ENCODE measurements at regions not wholly inside any gene's neighbourhood (a gene's known extent, or its start where the extent isn't known, plus 50 kb on each side); places are given as distances from the start of the nearest gene placed in this dataset.

DNA sequence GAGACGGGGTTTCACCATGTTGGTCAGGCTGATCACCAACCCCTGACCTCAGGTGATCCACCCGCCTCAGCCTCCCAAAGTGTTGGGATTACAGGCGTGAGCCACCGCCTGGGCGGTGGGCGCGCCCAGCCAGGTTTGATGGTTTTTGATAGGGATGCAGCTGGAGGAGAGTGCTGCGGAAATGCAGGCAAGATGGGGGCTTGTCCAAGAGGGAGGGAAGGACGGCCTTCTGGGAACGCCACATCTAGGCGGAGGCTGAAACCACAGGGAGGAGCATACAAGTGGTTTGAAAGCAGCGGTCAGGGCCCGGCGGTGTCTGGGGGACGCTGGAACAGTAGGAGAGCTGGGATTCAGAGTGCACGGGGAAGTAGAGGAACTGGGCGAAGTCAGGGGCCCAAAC is 134.6 kb downstream of the VRK1 start:
- H3K27me3 ChIP-seq (ENCODE audit: insufficient read depth, low read length) = no peaks in the 10 kb centered on the region
- H3K36me3 ChIP-seq (ENCODE audit: insufficient read depth, low read length) = no peaks in the 10 kb centered on the region
- no peaks in the 10 kb centered on the region for H3K4me1 ChIP-seq (ENCODE audit: insufficient read depth, low read length)
- H2AFZ ChIP-seq (ENCODE audit: low read depth, low read length) = no peak overlapping the region
- H3K4me3 ChIP-seq (ENCODE audit: low read length) = no peak overlapping the region
- no peaks in the 10 kb centered on the region for H3K9me3 ChIP-seq (ENCODE audit: low read length)

DNA sequence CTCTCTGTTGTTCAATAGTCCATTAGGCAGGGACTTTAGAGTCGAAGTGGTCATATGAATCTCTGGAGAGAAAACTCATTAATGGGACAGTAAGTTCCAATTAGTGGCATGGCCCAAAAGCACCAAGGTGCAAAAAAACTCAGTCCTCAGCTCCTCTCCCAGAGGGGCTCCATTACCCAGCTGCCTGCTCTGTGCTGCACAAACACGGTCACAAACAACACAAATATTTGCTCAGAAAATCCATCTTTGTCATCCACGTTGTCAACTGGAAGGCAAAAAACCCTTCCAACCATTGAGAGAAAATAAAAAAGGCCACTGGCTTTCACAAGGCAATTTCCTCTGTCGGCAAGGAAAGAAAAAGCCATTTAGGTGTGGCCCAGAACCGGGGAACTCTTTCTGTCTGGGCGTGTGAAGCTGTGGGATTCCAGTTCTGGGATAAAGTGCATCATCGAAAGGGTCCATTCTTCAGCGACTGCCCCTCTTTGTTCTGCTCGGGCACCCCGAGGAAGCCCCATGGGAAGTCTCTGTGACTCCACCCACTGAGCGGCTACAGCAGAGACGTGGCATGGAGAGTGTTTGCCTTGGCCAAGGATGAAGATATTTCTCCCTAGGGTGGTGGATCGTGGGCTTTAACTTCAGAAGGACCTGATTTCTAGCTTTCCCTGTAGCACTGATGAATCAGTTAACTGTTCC is 137.6 kb downstream of the VRK1 start:
- H2AFZ ChIP-seq (ENCODE audit: low read depth, low read length) = no peak overlapping the region
- no peak overlapping the region for H3K4me3 ChIP-seq (ENCODE audit: low read length)
- H3K36me3 ChIP-seq (ENCODE audit: insufficient read depth, low read length) = no peaks in the 10 kb centered on the region
- no peaks in the 10 kb centered on the region for H3K9me3 ChIP-seq (ENCODE audit: low read length)
- no peaks in the 10 kb centered on the region for H3K27me3 ChIP-seq (ENCODE audit: insufficient read depth, low read length)
- no peaks in the 10 kb centered on the region for H3K4me1 ChIP-seq (ENCODE audit: insufficient read depth, low read length)

DNA sequence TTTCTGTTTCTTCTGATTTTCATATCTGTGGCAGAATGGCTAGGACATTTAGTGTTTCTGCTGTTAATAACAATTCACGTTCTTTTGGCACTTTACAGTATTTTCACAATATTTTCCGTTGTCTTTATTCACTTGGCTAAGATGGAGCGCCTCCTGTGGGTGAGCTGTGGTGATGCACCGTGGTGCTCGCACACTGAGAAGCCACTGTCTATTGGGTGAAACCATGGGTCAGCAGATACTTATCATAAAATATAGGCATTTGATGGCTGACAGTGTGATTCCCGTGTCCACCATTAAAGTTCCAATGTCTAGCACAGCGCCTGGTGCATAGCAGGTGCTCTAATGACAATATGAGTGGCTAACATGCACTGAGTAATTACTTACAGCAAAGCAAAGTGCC is 141.8 kb downstream of the VRK1 start:
- Histone ChIP-seq H2AFZ (ENCODE audit: low read depth, low read length) (no peak overlapping the region), H3K27me3 (ENCODE audit: insufficient read depth, low read length) (no peaks in the 10 kb centered on the region), H3K4me3 (ENCODE audit: low read length) (no peak overlapping the region), H3K36me3 (ENCODE audit: insufficient read depth, low read length) (no peaks in the 10 kb centered on the region), H3K4me1 (ENCODE audit: insufficient read depth, low read length) (no peaks in the 10 kb centered on the region), H3K9me3 (ENCODE audit: low read length) (no peaks in the 10 kb centered on the region)

DNA sequence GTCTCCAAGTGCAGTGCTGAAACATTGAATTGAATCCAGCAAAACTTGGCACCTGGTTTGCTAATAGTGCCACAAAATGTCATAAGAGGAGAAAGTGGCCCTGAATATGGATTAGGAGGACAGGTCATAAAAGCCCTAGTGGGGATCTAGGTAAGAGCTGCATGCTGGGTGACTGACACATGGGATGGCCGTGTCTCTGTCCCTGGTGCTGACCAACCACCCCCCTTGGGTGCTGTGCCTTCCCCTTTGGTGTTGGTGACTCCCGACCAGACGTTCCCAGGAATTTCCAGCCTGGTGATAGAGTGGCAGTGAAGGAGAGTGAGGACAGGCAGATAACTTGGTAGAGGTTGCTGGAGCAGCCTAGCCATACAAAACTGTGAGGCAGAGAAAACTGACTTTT is 142.8 kb downstream of the VRK1 start:
- H3K4me1 ChIP-seq (ENCODE audit: insufficient read depth, low read length) = no peaks in the 10 kb centered on the region
- no peak overlapping the region for H2AFZ ChIP-seq (ENCODE audit: low read depth, low read length)
- H3K36me3 ChIP-seq (ENCODE audit: insufficient read depth, low read length) = no peaks in the 10 kb centered on the region
- no peak overlapping the region for H3K4me3 ChIP-seq (ENCODE audit: low read length)
- no peaks in the 10 kb centered on the region for H3K9me3 ChIP-seq (ENCODE audit: low read length)
- H3K27me3 ChIP-seq (ENCODE audit: insufficient read depth, low read length) = no peaks in the 10 kb centered on the region

DNA sequence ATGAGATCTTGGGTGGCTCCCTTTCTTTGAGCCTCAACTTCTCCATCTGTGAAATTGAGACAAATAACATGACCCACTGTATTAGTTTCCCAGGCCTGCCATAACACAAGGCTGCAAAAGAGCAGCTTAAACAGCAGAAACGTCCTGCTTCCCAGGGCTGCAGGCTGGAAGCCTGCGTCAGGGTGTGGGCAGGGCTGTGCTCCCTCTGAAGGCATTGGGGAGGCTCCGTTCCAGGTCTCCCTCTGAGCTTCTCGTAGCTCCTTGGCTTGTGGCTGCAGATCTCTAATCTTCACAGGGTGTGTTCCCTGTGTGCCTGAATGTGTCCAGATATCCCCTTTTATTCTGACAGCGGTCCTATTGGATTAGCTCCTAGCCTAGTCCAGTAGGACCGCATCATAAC is 147.1 kb downstream of the VRK1 start:
- Histone ChIP-seq H3K4me3 (ENCODE audit: low read length) (no peak overlapping the region), H3K9me3 (ENCODE audit: low read length) (no peaks in the 10 kb centered on the region), H3K36me3 (ENCODE audit: insufficient read depth, low read length) (no peaks in the 10 kb centered on the region), H3K27me3 (ENCODE audit: insufficient read depth, low read length) (no peaks in the 10 kb centered on the region), H3K4me1 (ENCODE audit: insufficient read depth, low read length) (no peaks in the 10 kb centered on the region), H2AFZ (ENCODE audit: low read depth, low read length) (no peak overlapping the region)

DNA sequence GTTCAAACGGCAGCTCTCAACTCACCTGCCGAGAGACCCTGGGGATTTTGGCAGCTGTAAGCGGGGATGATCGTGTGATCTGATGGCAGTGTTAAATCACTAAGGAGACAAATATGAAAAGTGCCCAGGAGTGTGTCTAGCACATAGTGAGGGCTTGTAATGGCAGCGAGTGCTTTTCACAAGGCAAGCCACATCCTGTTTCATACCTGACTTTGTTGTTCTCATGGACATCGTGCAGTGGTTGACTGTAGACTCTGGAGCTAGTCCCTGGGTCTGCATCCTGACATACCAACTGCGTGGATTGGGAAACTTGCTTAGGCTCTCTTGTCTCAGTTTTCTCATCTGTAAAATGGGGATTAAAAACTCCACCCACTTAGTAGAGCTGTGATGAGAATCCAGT is 148.5 kb downstream of the VRK1 start:
- Histone ChIP-seq H2AFZ (ENCODE audit: low read depth, low read length) (no peak overlapping the region), H3K9me3 (ENCODE audit: low read length) (no peaks in the 10 kb centered on the region), H3K4me3 (ENCODE audit: low read length) (no peak overlapping the region), H3K27me3 (ENCODE audit: insufficient read depth, low read length) (no peaks in the 10 kb centered on the region), H3K4me1 (ENCODE audit: insufficient read depth, low read length) (no peaks in the 10 kb centered on the region), H3K36me3 (ENCODE audit: insufficient read depth, low read length) (no peaks in the 10 kb centered on the region)

DNA sequence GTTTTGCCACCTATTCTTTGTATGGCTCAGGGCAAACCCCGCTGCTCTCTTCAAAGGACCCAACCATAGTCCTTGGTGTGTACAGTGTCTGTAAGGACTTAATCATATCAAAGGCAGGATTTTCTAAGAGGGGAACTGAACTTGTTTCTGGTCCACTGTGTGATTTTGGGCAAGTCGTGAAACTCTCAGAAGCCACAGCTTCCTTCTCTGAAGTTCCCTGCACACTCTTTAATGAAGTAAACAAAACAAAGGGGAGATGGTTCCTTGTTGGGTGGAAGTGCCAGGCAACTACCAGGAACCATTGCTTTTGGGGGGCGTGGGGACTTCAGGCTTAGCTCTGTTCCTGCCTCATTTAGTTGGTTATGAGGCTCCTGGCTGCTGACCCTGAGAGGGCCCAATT is 152.4 kb downstream of the VRK1 start:
- no peak overlapping the region for H2AFZ ChIP-seq (ENCODE audit: low read depth, low read length)
- no peaks in the 10 kb centered on the region for H3K27me3 ChIP-seq (ENCODE audit: insufficient read depth, low read length)
- H3K4me1 ChIP-seq (ENCODE audit: insufficient read depth, low read length) = peaks cover 9% of the 10 kb centered on the region
- H3K4me3 ChIP-seq (ENCODE audit: low read length) = no peak overlapping the region
- no peaks in the 10 kb centered on the region for H3K36me3 ChIP-seq (ENCODE audit: insufficient read depth, low read length)
- H3K9me3 ChIP-seq (ENCODE audit: low read length) = no peaks in the 10 kb centered on the region

DNA sequence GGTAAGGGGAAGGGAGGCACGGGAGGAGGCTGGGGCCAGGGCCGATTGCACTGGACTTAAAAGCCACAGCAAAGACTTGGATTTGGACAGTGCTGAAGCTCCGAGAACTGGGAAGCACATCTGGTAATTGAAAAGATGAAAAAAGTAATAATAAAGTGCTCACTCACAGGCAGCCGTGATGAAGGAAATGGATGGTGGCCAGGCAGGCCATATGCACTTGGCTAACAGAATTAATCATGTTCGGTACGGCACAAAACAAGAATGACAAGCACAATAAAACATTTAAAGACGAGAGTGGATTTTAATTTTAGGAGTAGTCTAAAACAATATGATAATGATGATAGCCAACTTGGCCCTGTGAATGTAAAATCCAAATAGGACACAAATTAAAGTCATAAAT is 154.3 kb downstream of the VRK1 start:
- H3K36me3 ChIP-seq (ENCODE audit: insufficient read depth, low read length) = no peaks in the 10 kb centered on the region
- peaks cover 9% of the 10 kb centered on the region for H3K4me1 ChIP-seq (ENCODE audit: insufficient read depth, low read length)
- no peaks in the 10 kb centered on the region for H3K27me3 ChIP-seq (ENCODE audit: insufficient read depth, low read length)
- H3K4me3 ChIP-seq (ENCODE audit: low read length) = no peak overlapping the region
- H3K9me3 ChIP-seq (ENCODE audit: low read length) = no peaks in the 10 kb centered on the region
- no peak overlapping the region for H2AFZ ChIP-seq (ENCODE audit: low read depth, low read length)

DNA sequence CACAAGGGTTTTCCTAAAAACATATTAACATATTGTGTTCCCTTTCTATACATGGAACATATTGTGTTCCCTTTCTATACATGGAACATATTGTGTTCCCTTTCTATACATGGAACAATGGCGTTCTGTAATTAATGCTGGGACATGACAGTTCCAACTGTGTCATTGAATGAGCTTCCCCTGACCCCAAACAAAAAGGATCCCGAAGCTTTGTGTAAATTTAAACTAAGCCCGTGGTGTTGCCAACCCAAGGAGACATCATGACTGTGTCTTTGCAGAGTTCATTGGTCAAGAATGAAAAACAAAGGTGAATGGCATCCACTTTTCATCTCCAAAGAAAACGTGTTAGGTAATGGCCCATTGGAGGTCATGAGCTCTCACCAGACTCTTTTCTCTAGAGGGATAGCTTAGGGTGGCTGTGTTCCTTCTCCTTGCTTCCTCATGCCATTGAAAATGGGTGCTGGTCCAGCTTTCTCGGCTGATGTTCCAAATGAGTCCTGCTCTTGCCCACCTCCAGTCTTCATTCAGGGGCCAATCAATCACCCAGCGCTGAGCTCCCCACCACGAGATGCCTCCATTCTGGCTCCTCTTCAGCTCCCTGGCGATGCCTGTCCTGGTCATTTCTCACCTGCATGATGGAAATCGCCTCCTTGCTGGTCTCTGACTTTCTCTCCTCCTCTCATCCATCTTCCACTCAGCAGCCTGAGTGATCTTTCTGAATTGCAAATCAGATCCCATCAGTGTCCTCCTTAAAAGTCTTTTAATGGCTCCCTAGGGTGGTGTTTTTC is 156.1 kb downstream of the VRK1 start:
- Histone ChIP-seq H3K4me1 (ENCODE audit: insufficient read depth, low read length) (peaks cover 9% of the 10 kb centered on the region), H3K9me3 (ENCODE audit: low read length) (peaks cover 4% of the 10 kb centered on the region), H2AFZ (ENCODE audit: low read depth, low read length) (no peak overlapping the region), H3K4me3 (ENCODE audit: low read length) (no peak overlapping the region), H3K27me3 (ENCODE audit: insufficient read depth, low read length) (no peaks in the 10 kb centered on the region), H3K36me3 (ENCODE audit: insufficient read depth, low read length) (no peaks in the 10 kb centered on the region)

DNA sequence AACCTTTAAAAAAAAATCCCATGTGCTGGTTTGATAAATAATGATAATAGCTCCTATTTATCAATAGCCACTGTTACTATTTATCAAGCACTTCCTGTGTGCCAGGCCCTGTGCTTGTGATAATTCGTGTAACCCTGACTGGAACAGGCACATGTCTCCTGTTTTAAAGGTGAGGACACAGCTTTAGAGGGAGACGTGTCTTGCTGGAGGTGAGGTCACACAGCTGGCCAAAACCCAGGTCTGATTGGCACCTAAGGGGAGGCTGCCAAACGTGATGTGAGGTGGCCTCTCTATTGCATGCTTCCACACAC is 156.6 kb downstream of the VRK1 start:
- Histone ChIP-seq H3K4me1 (ENCODE audit: insufficient read depth, low read length) (peaks cover 9% of the 10 kb centered on the region), H3K9me3 (ENCODE audit: low read length) (peaks cover 4% of the 10 kb centered on the region), H3K36me3 (ENCODE audit: insufficient read depth, low read length) (no peaks in the 10 kb centered on the region), H3K4me3 (ENCODE audit: low read length) (no peak overlapping the region), H2AFZ (ENCODE audit: low read depth, low read length) (no peak overlapping the region), H3K27me3 (ENCODE audit: insufficient read depth, low read length) (no peaks in the 10 kb centered on the region)

DNA sequence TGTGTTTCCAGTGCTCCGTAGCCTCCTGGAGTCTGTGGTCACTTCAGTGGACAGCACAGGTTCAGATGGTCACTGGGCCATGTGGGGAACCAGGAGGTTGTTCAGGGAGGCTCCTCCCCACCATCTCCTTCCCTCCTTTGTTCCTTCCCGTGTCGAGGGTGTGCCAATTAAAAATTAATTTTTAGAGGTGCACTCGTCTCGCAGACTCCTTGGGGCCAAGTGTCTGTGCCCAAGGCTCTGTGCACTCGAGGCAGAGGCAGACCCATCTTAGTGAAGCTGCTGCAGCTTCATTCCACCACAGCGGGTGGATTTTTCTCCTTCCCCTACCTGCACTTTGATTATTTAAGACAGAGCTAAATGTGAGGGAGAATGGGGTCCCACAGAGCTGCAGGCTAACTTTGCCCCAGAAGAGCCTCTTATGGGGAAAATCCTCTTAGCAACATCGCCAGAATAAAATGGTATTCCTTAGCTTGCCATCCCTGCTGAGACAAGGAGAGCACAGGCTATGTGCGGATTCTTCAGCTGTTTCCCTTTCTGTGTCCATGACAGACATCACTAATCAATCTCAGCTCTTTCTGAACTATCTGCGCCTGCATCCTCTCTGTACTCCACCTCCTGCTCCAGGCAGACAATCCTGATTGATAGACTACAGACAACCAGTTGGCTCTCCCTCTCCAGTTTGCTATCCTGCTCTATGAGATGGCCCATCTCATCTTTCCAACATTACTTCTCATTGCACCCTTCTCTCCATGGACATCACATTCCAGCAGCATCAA is 159.5 kb downstream of the VRK1 start:
- no peak overlapping the region for H2AFZ ChIP-seq (ENCODE audit: low read depth, low read length)
- H3K9me3 ChIP-seq (ENCODE audit: low read length) = peaks cover 4% of the 10 kb centered on the region
- no peak overlapping the region for H3K4me3 ChIP-seq (ENCODE audit: low read length)
- no peaks in the 10 kb centered on the region for H3K27me3 ChIP-seq (ENCODE audit: insufficient read depth, low read length)
- H3K4me1 ChIP-seq (ENCODE audit: insufficient read depth, low read length) = peaks cover 9% of the 10 kb centered on the region
- no peaks in the 10 kb centered on the region for H3K36me3 ChIP-seq (ENCODE audit: insufficient read depth, low read length)

DNA sequence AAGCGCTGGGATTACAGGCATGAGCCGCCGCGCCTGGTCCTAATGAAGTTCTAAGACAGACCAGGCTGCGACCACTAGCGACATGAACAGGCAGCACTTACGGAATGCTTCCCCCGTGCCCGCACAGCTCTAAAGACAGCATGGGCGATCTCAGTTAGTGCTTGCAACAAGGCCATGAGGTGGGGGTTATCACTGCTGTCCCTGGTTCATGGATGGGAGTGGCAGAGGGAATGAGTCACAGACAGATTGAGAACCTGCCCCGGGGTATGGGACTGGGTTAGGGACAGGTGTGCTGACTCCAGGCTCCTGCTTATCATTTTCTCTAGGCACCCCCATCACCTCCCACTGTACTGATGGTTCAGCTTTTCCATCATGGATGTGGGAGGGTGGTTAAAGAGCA is 160.9 kb downstream of the VRK1 start:
- Histone ChIP-seq H2AFZ (ENCODE audit: low read depth, low read length) (no peak overlapping the region), H3K4me3 (ENCODE audit: low read length) (no peak overlapping the region), H3K36me3 (ENCODE audit: insufficient read depth, low read length) (no peaks in the 10 kb centered on the region)

DNA sequence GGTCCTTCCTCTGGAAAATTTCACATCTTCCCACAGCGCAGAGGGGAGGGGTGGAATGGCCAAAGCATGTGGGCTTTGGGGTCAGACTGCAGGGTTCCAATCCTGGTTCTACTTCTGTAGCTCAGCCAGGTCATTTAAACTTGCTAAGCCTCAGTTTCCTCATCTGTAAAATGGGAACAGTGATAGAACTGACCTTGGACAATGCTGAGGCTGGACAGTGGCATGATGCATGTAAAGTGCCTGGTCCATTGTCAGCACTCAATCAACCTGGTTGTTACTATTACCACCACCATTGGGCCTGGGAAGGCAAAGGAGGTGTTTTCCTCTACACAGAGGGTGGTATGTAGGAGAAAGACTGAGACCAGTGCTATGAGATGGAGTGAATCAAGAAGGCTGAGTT is 162.8 kb downstream of the VRK1 start:
- Histone ChIP-seq H2AFZ (ENCODE audit: low read depth, low read length) (no peak overlapping the region), H3K36me3 (ENCODE audit: insufficient read depth, low read length) (no peaks in the 10 kb centered on the region), H3K27me3 (ENCODE audit: insufficient read depth, low read length) (no peaks in the 10 kb centered on the region), H3K4me3 (ENCODE audit: low read length) (no peak overlapping the region), H3K4me1 (ENCODE audit: insufficient read depth, low read length) (no peaks in the 10 kb centered on the region), H3K9me3 (ENCODE audit: low read length) (peaks cover 5% of the 10 kb centered on the region)

More for the DNA sequence above, 160.9 kb downstream of the VRK1 start:
- Histone ChIP-seq H3K27me3 (ENCODE audit: insufficient read depth, low read length) (no peaks in the 10 kb centered on the region), H3K9me3 (ENCODE audit: low read length) (peaks cover 5% of the 10 kb centered on the region), H3K4me1 (ENCODE audit: insufficient read depth, low read length) (peaks cover 8% of the 10 kb centered on the region)

Measured in neuron (in vitro differentiated cells).